ENCODE measurements at regions not wholly inside any gene's neighbourhood (a gene's known extent, or its start where the extent isn't known, plus 50 kb on each side); places are given as distances from the start of the nearest gene placed in this dataset.

DNA sequence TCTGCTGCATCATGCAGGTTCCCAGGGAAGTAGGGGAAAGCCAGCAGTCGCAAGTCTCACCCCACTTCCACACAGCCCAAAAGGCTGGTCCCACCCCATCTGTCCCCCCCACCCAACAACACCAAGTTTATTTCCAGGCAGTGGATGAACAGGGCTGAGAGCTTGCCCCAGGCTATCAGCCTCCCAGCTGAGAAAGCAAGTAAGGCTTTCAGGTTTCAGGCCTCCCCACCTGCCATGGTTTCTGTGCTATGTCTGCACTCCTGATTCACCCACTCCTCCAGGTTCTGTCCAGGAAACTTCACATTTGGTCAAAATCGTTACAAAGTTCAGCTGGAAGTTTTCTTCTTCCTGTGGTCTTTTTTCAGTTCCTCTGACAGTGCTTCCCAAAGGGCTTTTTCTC lies 97.5 kb upstream of the HS3ST3A1 start:
- H3K9me3 ChIP-seq (ENCODE audit: control insufficient read depth in 3 of 3, low read length in 3 of 3): no peaks in the 10 kb centered on the region
- H3K27me3 ChIP-seq (ENCODE audit: control insufficient read depth in 3 of 3, insufficient read depth in 3 of 3, low read length in 3 of 3): no peaks in the 10 kb centered on the region
- H3K27ac ChIP-seq (ENCODE audit: low read depth, low read length): no peak overlapping the region
- H3K4me3 ChIP-seq (ENCODE audit: low read length in 3 of 3): no peak overlapping the region
- H3K36me3 ChIP-seq (ENCODE audit: control insufficient read depth in 3 of 3, insufficient read depth in 3 of 3, low read length in 3 of 3): no peaks in the 10 kb centered on the region
- H3K9ac ChIP-seq (ENCODE audit: low read depth in 1 of 3, low read length in 3 of 3): no peak overlapping the region
- H3K4me1 ChIP-seq (ENCODE audit: control insufficient read depth in 3 of 3, insufficient read depth in 3 of 3, low read length in 3 of 3): no peaks in the 10 kb centered on the region

DNA sequence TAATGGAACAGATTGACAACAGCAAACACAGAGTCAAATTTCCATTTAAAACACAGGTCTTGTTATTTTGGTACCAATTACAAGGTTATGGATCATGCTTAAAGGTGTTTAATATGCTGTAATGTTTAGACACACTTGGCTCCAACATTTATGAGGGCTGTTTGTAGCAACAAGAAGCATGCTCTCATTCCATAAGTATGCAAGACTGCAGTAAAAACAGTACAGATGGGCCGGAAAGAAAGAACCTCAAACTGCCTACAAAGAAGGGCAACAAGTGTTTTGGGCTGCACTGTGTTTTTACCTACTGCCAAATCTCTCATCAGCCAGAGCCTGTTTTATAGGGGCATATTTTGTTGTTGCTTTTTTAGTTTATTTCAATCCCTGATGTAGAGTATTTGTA lies 100.5 kb upstream of the HS3ST3A1 start:
- Histone ChIP-seq H3K9me3 (ENCODE audit: control insufficient read depth in 3 of 3, low read length in 3 of 3) (no peaks in the 10 kb centered on the region), H3K4me3 (ENCODE audit: low read length in 3 of 3) (no peak overlapping the region), H3K36me3 (ENCODE audit: control insufficient read depth in 3 of 3, insufficient read depth in 3 of 3, low read length in 3 of 3) (no peaks in the 10 kb centered on the region), H3K9ac (ENCODE audit: low read depth in 1 of 3, low read length in 3 of 3) (no peak overlapping the region), H3K27ac (ENCODE audit: low read depth, low read length) (no peak overlapping the region), H3K4me1 (ENCODE audit: control insufficient read depth in 3 of 3, insufficient read depth in 3 of 3, low read length in 3 of 3) (no peaks in the 10 kb centered on the region), H3K27me3 (ENCODE audit: control insufficient read depth in 3 of 3, insufficient read depth in 3 of 3, low read length in 3 of 3) (no peaks in the 10 kb centered on the region)

DNA sequence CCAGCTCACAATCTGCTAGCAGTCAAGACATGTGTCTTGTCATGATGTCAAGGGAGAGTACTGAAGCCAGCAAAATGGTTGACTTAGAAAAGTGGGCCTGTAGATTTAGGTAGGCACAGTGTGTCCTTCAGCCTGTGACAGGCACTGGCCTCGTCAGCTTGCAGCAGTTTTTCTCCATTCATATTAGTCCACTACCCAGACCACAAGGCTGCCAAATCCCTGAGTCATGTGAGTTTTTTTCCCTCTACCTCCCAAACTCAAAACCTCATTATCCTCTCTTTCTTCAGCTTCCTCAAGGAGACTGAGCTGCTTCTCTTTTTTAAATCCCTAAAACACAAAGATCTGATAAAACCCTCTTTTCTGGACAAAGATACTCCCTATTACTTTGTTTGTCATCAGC lies 102.6 kb upstream of the HS3ST3A1 start:
- H3K27me3 ChIP-seq (ENCODE audit: control insufficient read depth in 3 of 3, insufficient read depth in 3 of 3, low read length in 3 of 3): no peaks in the 10 kb centered on the region
- H3K9me3 ChIP-seq (ENCODE audit: control insufficient read depth in 3 of 3, low read length in 3 of 3): no peaks in the 10 kb centered on the region
- no peak overlapping the region for H3K9ac ChIP-seq (ENCODE audit: low read depth in 1 of 3, low read length in 3 of 3)
- no peaks in the 10 kb centered on the region for H3K4me1 ChIP-seq (ENCODE audit: control insufficient read depth in 3 of 3, insufficient read depth in 3 of 3, low read length in 3 of 3)
- no peak overlapping the region for H3K27ac ChIP-seq (ENCODE audit: low read depth, low read length)
- H3K4me3 ChIP-seq (ENCODE audit: low read length in 3 of 3): no peak overlapping the region
- H3K36me3 ChIP-seq (ENCODE audit: control insufficient read depth in 3 of 3, insufficient read depth in 3 of 3, low read length in 3 of 3): no peaks in the 10 kb centered on the region

DNA sequence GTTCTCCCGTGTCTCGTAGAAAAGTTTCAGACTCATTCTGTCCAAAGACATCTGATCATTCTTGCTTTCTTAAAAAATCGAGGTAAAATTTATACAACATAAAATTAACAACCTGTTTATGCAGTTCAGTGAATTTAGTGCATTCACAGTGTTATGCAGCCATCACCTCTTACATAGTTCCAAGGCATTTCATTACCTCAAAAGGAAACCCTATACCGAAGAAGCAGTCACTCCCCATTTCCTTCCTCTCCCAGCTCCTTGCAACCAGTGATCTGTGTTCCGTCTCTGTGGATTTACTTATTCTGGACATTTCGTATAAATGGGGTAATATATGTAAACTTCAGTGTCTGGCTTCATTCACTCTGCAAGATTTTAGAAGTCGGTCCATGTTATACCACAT lies 103.5 kb upstream of the HS3ST3A1 start:
- H3K4me1 ChIP-seq (ENCODE audit: control insufficient read depth in 3 of 3, insufficient read depth in 3 of 3, low read length in 3 of 3): no peaks in the 10 kb centered on the region

DNA sequence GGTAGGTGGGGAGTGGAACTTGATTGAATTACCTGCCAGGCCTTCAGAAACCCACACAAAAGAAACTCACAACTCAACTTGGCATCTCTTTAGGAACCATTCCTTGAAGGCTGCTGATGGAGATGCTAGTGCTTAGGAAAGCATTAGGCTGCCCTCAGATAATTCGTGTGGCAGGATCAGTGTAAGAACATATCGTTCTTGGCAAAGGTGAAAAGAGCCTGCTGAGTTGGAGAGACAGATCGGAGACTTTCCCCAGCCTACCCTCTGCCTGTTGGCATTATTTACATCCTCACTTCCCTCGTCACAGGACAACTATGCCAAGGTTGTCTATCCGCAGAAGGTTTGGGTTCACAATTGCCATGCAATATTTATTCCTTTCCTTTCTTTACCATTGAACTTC lies 120.0 kb upstream of the HS3ST3A1 start:
- Histone ChIP-seq H3K27me3 (ENCODE audit: control insufficient read depth in 3 of 3, insufficient read depth in 3 of 3, low read length in 3 of 3) (no peaks in the 10 kb centered on the region), H3K9me3 (ENCODE audit: control insufficient read depth in 3 of 3, low read length in 3 of 3) (no peaks in the 10 kb centered on the region), H3K4me3 (ENCODE audit: low read length in 3 of 3) (no peak overlapping the region), H3K36me3 (ENCODE audit: control insufficient read depth in 3 of 3, insufficient read depth in 3 of 3, low read length in 3 of 3) (no peaks in the 10 kb centered on the region), H3K4me1 (ENCODE audit: control insufficient read depth in 3 of 3, insufficient read depth in 3 of 3, low read length in 3 of 3) (peaks cover 0 to 5% (median 3%) of the 10 kb centered on the region in 3 donors), H3K27ac (ENCODE audit: low read depth, low read length) (no peak overlapping the region), H3K9ac (ENCODE audit: low read depth in 1 of 3, low read length in 3 of 3) (no peak overlapping the region)

More for the DNA sequence above, 103.5 kb upstream of the HS3ST3A1 start:
- Histone ChIP-seq H3K9me3 (ENCODE audit: control insufficient read depth in 3 of 3, low read length in 3 of 3) (no peaks in the 10 kb centered on the region), H3K4me3 (ENCODE audit: low read length in 3 of 3) (no peak overlapping the region), H3K36me3 (ENCODE audit: control insufficient read depth in 3 of 3, insufficient read depth in 3 of 3, low read length in 3 of 3) (no peaks in the 10 kb centered on the region), H3K27me3 (ENCODE audit: control insufficient read depth in 3 of 3, insufficient read depth in 3 of 3, low read length in 3 of 3) (no peaks in the 10 kb centered on the region), H3K27ac (ENCODE audit: low read depth, low read length) (no peak overlapping the region), H3K9ac (ENCODE audit: low read depth in 1 of 3, low read length in 3 of 3) (no peak overlapping the region)

DNA sequence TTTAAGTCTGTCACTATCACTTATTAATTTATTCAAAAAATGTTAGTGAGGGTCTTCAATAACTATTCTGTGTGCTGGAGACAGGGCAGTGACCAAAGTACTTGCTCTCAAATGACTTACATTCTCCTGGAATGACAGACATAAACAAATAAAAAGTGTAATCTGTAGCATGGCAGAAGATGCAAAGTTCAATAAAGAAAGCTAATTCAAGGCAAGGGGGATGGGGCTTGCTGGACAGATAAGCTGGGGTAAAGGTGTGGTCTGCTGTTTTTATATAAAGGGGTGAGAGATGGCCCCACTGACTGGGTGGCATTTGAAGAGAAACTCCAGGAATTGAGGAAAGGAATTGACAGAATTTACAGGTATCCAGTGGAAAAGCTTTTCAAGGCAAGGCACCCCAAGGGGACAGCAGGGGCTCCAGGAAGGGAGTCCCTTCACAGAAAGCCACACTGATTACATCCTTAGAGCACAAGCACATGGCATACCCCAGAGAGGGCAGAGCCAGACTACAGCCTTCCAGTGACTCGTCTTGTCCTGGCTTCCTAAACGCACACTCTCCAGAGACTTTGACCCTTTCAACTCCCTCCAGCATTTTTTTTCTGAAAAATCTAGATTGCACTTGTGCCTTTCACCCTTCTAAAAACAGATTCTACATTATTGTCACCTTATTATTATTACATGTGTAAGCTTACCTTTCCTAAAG lies 123.7 kb upstream of the HS3ST3A1 start:
- H3K4me1 ChIP-seq (ENCODE audit: control insufficient read depth in 3 of 3, insufficient read depth in 3 of 3, low read length in 3 of 3): peaks cover 0 to 5% (median 3%) of the 10 kb centered on the region in 3 donors
- H3K27me3 ChIP-seq (ENCODE audit: control insufficient read depth in 3 of 3, insufficient read depth in 3 of 3, low read length in 3 of 3): peaks cover 0 to 2% (median 0%) of the 10 kb centered on the region in 3 donors
- H3K4me3 ChIP-seq (ENCODE audit: low read length in 3 of 3): no peak overlapping the region
- H3K9me3 ChIP-seq (ENCODE audit: control insufficient read depth in 3 of 3, low read length in 3 of 3): no peaks in the 10 kb centered on the region
- no peaks in the 10 kb centered on the region for H3K36me3 ChIP-seq (ENCODE audit: control insufficient read depth in 3 of 3, insufficient read depth in 3 of 3, low read length in 3 of 3)
- H3K27ac ChIP-seq (ENCODE audit: low read depth, low read length): no peak overlapping the region
- H3K9ac ChIP-seq (ENCODE audit: low read depth in 1 of 3, low read length in 3 of 3): no peak overlapping the region

DNA sequence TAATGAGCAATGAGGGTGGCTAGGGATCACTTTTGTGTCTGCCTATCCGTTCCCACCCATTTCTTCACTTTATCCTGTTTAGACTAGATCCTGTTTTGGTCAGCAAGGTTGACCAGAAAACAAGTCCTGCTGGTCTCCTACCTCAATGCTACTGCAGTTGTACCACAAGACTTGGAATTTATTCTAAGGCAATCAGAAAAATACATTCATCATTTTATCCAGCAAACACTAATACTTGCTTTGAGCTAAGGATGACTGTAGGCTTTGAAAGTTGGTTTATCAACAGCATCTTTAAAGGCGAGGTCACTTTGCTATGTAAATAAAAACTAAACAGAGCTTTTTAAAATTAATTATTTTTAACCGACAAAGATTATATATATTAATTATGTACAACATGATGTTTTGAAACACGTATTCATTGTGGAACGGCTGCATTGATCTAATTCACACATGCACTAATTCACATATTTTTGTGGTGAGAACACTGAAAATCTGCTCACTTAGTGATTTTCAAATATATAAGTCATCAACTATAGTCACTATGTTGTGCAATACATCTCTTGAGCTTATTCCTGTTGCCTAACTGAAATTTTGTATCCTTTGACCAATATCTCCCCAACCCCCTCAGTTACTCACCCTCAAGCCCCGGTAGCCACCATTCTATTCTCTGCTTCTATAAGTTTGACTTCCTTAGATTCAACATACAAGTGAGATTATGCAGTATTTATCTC lies 125.9 kb upstream of the HS3ST3A1 start:
- H3K9ac ChIP-seq (ENCODE audit: low read depth in 1 of 3, low read length in 3 of 3): no peak overlapping the region
- no peak overlapping the region for H3K27ac ChIP-seq (ENCODE audit: low read depth, low read length)
- no peaks in the 10 kb centered on the region for H3K36me3 ChIP-seq (ENCODE audit: control insufficient read depth in 3 of 3, insufficient read depth in 3 of 3, low read length in 3 of 3)
- no peaks in the 10 kb centered on the region for H3K9me3 ChIP-seq (ENCODE audit: control insufficient read depth in 3 of 3, low read length in 3 of 3)
- peaks cover 0 to 3% (median 0%) of the 10 kb centered on the region in 3 donors for H3K27me3 ChIP-seq (ENCODE audit: control insufficient read depth in 3 of 3, insufficient read depth in 3 of 3, low read length in 3 of 3)
- no peak overlapping the region for H3K4me3 ChIP-seq (ENCODE audit: low read length in 3 of 3)
- H3K4me1 ChIP-seq (ENCODE audit: control insufficient read depth in 3 of 3, insufficient read depth in 3 of 3, low read length in 3 of 3): no peaks in the 10 kb centered on the region

DNA sequence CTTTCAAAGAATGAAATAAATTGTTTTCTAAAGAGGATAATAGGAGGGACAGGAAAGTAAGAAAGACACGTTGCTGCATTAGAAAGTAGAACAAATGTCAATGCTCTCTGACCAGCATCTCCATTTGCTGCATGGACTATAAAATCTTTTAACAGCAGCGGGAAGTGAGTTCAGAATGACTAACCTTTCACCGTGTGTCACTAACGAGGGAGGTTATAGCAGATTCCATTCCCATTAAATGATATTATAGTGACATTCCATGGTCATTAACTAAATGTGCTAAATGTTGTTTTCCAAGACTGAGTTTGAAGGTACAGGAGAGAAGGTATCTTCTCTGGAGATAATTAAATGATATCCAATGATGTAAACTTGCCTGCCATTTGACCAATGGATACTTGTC lies 127.1 kb upstream of the HS3ST3A1 start:
- Histone ChIP-seq H3K4me3 (ENCODE audit: low read length in 3 of 3) (no peak overlapping the region), H3K27ac (ENCODE audit: low read depth, low read length) (no peak overlapping the region), H3K4me1 (ENCODE audit: control insufficient read depth in 3 of 3, insufficient read depth in 3 of 3, low read length in 3 of 3) (no peaks in the 10 kb centered on the region), H3K9me3 (ENCODE audit: control insufficient read depth in 3 of 3, low read length in 3 of 3) (no peaks in the 10 kb centered on the region), H3K9ac (ENCODE audit: low read depth in 1 of 3, low read length in 3 of 3) (no peak overlapping the region), H3K27me3 (ENCODE audit: control insufficient read depth in 3 of 3, insufficient read depth in 3 of 3, low read length in 3 of 3) (peaks cover 0 to 3% (median 0%) of the 10 kb centered on the region in 3 donors), H3K36me3 (ENCODE audit: control insufficient read depth in 3 of 3, insufficient read depth in 3 of 3, low read length in 3 of 3) (no peaks in the 10 kb centered on the region)

DNA sequence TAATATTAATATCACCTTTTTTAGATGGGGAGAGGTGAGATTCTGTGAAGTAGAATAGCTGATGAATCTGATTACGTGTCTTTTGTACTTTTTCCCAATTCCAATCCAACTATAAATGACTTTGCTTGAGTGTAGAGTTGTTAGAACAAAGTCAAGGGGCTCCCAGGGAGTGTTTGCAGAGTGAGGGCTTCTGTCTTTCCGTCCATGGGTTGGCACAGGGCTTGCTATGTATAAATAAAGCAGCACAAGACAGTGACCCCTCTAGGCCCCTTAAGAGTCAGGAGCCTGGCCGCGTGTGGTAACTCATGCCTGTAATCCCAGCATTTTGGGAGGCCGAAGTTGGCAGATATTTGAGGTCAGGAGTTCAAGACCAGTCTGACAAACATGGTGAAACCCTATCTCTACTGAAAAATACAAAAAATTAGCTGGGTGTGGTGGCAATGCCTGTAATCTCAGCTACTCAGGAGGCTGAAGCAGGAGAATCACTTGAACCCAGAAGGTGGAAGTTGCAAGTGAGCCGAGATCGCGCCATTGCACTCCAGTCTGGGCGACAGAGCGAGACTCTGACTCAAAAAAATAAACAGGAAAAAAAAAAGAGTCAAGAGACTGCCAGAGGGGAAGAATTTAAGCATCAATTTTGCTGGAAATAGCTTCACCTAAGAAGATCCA lies 127.9 kb upstream of the HS3ST3A1 start:
- Histone ChIP-seq H3K27me3 (ENCODE audit: control insufficient read depth in 3 of 3, insufficient read depth in 3 of 3, low read length in 3 of 3) (peaks cover 0 to 3% (median 0%) of the 10 kb centered on the region in 3 donors), H3K9me3 (ENCODE audit: control insufficient read depth in 3 of 3, low read length in 3 of 3) (no peaks in the 10 kb centered on the region), H3K4me1 (ENCODE audit: control insufficient read depth in 3 of 3, insufficient read depth in 3 of 3, low read length in 3 of 3) (no peaks in the 10 kb centered on the region), H3K36me3 (ENCODE audit: control insufficient read depth in 3 of 3, insufficient read depth in 3 of 3, low read length in 3 of 3) (no peaks in the 10 kb centered on the region), H3K9ac (ENCODE audit: low read depth in 1 of 3, low read length in 3 of 3) (no peak overlapping the region), H3K27ac (ENCODE audit: low read depth, low read length) (no peak overlapping the region), H3K4me3 (ENCODE audit: low read length in 3 of 3) (no peak overlapping the region)

DNA sequence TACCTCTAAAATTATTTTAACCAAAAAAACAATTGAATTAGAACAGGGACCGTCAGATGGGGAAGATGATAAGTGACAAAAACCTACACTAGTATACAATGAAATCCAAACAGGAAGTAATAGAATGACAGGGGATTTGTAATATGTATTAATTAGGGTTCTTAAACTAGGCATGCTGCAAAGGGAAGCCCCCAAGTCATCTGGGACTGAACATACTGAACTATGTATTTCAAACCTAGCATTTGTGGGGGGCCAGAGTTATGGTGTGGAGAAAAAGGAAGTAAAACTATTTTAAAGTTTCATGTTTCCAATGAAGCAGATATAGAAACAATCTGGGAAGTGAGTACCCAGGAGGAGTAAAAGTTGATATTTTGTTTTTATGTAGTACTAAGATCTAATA lies 133.2 kb upstream of the HS3ST3A1 start:
- no peak overlapping the region for H3K27ac ChIP-seq (ENCODE audit: low read depth, low read length)
- no peaks in the 10 kb centered on the region for H3K4me1 ChIP-seq (ENCODE audit: control insufficient read depth in 3 of 3, insufficient read depth in 3 of 3, low read length in 3 of 3)
- no peak overlapping the region for H3K9ac ChIP-seq (ENCODE audit: low read depth in 1 of 3, low read length in 3 of 3)
- no peaks in the 10 kb centered on the region for H3K9me3 ChIP-seq (ENCODE audit: control insufficient read depth in 3 of 3, low read length in 3 of 3)
- no peak overlapping the region for H3K4me3 ChIP-seq (ENCODE audit: low read length in 3 of 3)
- H3K27me3 ChIP-seq (ENCODE audit: control insufficient read depth in 3 of 3, insufficient read depth in 3 of 3, low read length in 3 of 3): peaks cover 0 to 3% (median 0%) of the 10 kb centered on the region in 3 donors
- H3K36me3 ChIP-seq (ENCODE audit: control insufficient read depth in 3 of 3, insufficient read depth in 3 of 3, low read length in 3 of 3): no peaks in the 10 kb centered on the region
